Glomerular visceral epithelial cell (primary cell): ENCODE measurements at regions not wholly inside any gene's neighbourhood (a gene's known extent, or its start where the extent isn't known, plus 50 kb on each side); places are given as distances from the start of the nearest gene placed in this dataset.
"Not testable (repeated sequence)": the region's sequence is repeated elsewhere in the genome, so short reads cannot be mapped to it uniquely, and the experiment has no call there.

Experiments
- DNase-seq: peaks from one replicate; pipeline ENCODE4 v3.0.0-alpha.2; 2016; ENCODE audit errors: extremely low spot score

DNA sequence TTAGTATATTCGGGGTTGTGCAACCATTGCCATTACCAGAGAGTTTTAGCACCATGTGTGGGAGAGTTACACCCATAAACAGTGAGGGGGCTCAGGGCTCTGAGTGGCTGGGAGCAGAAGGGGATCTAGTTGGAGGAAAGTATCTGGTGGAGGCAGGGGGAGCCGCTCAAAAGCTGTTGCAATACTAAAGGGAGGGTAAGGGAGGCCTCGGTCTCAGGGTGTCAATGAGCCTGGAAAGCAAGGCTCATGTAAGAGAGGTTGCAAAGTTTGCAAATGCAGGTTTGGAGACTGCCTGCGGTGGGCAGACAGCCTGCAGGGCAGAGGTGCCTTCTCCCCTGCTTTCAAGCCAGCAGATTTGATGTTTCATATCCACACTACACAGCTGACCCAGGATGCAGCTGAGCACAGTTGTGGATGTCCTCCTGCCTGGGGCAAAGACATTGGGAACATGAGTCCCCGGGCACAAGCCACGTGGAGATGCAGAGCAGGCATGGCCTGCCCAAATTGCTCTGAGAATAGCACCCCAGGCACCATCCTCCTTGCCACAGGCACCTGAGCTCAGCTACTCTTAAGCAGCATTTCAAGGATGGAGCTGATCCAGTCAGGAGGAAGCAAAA, 181.4 kb downstream of the TLE3 start:
- DNase-seq: no peak

GRCh38 chr15:69917056-69917455, 180.7 kb downstream of the TLE3 start:
- DNase-seq: no peak

- no peak for DNase-seq
Measured at GRCh38 chr15:69919816-69920215, 177.9 kb downstream of the TLE3 start.

- DNase-seq: no peak
Measured at GRCh38 chr15:69920221-69920620, 177.5 kb downstream of the TLE3 start.

GRCh38 chr15:69921626-69922619, 175.8 kb downstream of the TLE3 start:
- no peak for DNase-seq

DNA sequence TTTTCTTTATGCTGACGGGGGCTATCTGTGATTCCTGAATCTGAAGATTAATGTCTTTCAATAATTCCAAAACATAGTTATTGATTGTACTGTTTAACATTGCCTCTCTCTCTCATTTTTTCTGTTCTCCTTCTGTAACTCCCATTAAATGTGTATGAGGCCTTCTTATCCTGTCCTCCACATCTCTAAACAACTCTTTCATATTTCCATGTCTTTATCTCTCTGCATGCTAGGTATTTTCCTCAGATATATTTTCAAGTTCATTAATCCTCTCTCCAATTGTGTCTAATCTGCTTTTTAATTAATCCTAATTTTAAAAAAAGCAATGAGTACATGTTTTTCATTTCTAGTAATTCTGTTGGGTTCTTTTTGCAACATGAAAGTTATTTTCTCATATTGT, 173.2 kb downstream of the TLE3 start:
- no peak for DNase-seq

- peak; percentile 65 for DNase-seq
Measured at GRCh38 chr15:69926006-69926405, 171.7 kb downstream of the TLE3 start.

DNA sequence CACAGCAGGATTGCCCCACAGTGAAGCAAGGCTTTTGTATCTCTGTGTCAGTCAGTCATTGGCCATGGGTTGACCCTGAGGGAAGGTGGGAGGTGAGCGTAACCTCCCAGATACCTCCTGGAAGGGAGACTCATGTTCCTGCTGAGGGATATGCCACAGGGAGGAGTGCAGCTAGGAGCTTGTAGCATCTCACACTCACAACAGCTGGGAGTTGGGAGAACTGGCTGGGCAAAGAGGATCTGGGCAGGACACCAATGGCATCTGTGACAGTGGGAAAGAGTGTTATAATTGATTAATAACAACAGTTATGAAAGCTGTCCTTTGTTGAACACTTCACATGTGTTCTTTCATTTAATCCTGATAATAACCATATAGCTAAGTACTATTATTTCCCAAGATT, 171.0 kb downstream of the TLE3 start:
- no peak for DNase-seq

- not testable (repeated sequence) for DNase-seq
Measured at GRCh38 chr15:69928890-69929289, 168.8 kb downstream of the TLE3 start.

DNA sequence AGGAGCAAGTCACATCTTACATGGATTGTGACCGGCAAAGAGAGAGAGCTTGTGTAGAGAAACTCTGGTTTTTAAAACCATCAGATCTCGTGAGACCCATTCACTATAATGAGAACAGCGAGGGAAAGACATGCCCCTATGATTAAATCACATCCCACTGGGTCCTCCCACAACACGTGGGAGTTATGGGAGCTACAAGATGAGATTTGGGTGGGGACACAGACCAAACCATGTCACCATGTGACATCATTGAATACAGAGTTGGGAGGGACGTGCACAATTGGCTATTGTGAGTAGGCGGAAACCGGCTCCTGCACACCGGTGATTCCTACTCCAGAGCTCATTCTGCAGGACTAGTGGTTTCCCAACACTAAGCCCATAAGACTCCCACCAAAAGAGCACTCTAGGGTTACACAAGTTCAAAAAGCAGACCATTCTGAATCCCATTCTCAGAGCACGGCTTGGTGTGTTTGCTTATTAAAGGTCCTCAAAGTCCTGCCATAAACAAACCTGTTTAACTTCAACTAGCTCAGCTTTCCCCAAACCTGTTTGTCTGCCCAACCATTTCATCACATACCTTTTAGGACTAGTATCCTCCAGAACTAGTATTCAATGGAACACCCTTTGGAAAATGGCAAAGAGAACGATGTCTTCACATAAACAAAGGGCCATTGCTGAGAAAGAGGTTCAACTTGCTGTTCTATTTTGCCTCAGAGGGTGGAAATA, 167.6 kb downstream of the TLE3 start:
- no peak for DNase-seq

DNA sequence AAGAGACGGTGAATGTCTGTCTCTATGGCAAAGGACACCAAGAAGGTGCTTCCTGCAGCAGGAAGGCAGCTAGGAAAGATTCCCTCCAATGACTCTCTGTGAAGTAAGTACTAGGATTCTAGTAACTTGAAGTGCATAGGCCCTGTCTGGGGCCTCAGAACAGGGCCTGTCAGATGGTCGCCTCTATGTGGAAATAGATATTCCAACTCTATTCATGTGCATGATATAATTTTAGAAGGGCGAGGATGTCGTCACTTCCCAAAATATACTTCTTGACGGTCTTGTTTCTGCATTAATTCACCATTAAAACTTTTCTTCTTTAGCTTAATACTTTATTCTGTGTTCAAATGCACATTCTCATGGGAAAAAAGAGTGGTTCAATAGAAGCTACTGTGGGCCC, 167.0 kb downstream of the TLE3 start:
- no peak for DNase-seq

GRCh38 chr15:69931156-69931555, 166.6 kb downstream of the TLE3 start:
- DNase-seq: no peak

GRCh38 chr15:69934607-69935006, 163.1 kb downstream of the TLE3 start:
- DNase-seq: no peak

DNA sequence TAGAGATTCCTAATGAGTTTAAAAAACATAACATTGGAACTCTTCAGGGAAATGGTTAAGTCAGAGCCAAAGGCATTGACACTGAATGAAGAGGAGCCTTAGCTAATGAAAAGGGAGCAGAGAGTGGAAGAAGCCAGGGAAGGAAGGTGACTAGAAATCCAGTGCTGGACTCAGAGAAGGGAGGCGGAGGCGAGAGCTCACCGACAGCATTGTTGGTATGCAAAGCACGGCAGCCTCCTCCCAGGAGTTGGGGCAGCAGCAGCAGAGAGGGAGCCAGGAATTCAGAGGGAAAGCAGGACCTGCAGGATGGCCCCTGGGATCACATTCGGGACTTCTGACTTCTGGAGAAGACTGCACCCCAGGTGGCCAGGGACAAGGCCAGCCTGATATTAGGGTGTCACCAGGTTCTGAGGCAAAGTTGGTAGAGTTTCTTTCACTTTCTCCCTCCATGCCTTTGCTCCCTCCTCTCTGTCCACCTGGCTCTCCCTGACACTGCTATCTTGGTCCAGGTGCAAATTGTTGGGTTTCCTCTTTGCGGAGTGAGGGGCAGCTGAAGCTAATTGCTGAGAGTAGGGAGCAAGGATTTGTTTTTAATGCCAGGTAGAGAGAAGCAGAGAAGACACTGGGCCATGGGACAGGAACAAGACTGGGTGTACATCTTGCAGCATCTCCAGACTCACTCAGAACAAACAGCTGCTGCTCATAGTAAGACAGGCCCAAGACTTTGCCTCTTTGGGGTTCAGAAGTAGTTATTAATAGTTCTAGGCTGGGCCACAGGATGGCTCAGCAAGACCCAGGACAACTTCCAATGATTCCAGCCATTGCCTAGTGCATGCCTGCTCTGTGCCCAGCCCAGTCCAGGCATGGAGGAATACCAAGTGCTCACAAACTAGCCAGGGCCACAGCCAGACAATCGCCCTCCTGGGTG, 157.9 kb downstream of the TLE3 start:
- DNase-seq: no peak

GRCh38 chr15:69940441-69941300, 157.0 kb downstream of the TLE3 start:
- no peak for DNase-seq

DNA sequence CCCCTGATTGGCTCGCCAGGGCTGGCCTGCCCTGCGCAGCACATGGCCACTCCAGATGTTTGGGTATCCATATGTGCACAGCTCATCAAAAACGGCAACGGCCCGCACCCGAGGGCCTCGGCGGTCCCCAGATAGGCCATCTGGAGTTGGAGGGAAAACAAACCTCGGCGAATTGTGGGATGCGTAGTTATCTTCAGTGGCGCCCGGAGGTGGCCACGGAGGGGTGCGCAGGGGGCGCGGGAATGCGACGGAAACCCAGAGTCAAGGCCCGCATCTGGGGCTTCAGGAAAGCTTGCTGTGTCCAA, 156.5 kb downstream of the TLE3 start:
- DNase-seq: no peak

DNA sequence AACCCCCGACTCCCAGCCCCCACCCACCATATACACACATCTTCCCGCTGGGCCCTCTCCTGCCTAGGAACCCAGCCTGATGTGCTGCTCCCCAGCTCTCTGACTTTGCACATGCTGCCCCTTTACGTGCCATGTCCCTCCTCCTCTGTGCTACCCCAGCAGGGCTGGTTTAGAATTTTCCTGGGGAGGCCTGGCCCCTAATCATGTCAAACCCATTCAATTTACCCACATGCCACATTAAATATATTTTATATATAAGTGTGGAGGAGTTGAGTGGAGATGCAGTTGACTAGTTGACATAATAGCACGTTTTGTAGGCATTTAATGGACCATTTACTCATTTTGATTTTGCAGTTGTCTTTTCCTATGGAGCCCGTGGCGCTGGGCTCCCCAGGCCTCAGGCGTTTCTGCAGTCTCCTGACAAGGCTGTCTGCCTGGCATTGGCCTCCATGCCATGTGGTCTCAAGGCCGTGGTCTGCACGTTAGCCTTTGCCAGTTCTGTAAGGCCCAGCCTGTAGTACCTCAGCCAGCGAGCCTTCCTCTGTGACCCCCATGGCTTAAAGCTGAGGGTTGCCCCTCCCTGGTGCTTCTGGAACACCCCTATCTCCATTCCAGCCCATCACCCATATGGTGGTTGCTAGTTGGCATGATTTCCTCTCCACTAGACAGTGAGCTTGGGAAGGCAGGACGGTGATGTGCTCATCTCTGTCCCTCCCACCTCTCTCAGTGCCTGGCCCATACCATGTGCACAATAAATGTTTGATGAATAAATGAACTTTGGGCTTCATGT, 155.8 kb downstream of the TLE3 start:
- DNase-seq: no peak

- no peak for DNase-seq
Measured at GRCh38 chr15:69943637-69944036, 154.1 kb downstream of the TLE3 start.

DNA sequence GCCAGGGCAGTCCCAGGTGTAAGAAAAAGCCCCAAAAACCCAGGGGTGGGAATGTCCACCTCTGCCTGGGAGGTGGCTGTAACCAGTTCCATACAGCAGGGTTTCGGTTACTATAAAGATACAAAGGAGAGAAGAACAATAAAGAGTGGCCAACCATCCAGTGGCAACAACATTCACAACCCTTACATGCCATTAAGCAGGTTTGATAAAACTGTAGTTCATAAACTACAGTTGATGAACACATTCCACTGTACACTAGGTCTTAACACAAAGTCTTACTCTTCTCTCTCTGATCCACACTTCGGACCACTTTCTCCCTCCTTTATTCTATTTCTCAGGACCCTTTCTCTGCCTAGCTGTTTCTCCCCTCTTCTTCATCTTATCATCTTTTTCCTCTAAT, 152.0 kb downstream of the TLE3 start:
- DNase-seq: no peak

DNA sequence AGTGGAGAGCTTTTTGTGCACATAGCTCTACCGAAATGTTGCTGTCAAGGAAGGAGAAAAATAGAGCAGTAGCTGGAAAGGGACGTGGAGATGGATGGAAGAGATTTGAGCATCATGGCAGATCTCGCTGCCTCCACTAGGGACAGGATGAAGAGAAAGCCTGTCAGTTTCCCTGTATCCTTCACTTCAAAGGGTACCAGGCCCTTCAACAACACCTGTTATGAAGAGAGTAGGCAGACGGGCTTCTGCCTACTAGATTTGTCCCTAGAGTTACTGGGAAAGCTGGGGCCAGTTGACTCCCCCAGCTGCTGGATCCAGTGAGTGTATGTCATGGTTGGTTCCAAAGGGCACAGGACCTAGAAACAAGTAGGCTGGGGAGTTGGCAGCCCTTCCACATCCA, 150.8 kb downstream of the TLE3 start:
- DNase-seq: no peak
